GM06990 (cell line): ENCODE measurements at regions not wholly inside any gene's neighbourhood (a gene's known extent, or its start where the extent isn't known, plus 50 kb on each side); places are given as distances from the start of the nearest gene placed in this dataset.

Experiments used
- DNase-seq: peaks from one replicate; pipeline ENCODE4 v3.0.0-alpha.2; 2011; ENCODE audit not compliant: insufficient read length; ENCODE audit errors: extremely low read depth
- H3K27me3 ChIP-seq: replicated peaks from 2 replicates; pipeline ENCODE4 v1.6.0; 2011; ENCODE audit warnings: low read length; ENCODE audit not compliant: control insufficient read depth, insufficient read depth
- H3K36me3 ChIP-seq: 2 replicates; pipeline ENCODE4 v1.5.1; 2011; ENCODE audit warnings: low read length; ENCODE audit not compliant: control insufficient read depth, insufficient read depth
- H3K4me3 ChIP-seq: replicated peaks from 2 replicates; pipeline ENCODE4 v1.5.1; 2011; ENCODE audit warnings: low read depth, mild to moderate bottlenecking, control low read depth, low read length
- CTCF ChIP-seq: IDR thresholded peaks from 2 replicates; pipeline ENCODE4 v1.5.1; 2011; ENCODE audit warnings: low read length, control low read depth, mild to moderate bottlenecking, inconsistent platforms; ENCODE audit not compliant: insufficient read depth, poor library complexity, severe bottlenecking

GRCh38 chr1:68378296-68379084 is 71.3 kb downstream of the RPE65 start:
- Histone ChIP-seq H3K36me3 (no peaks in the 10 kb centered on the region), H3K27me3 (no peaks in the 10 kb centered on the region), H3K4me3 (no peak overlapping the region)
- DNase-seq, result no peak
- TF ChIP-seq CTCF, result no peak

DNA sequence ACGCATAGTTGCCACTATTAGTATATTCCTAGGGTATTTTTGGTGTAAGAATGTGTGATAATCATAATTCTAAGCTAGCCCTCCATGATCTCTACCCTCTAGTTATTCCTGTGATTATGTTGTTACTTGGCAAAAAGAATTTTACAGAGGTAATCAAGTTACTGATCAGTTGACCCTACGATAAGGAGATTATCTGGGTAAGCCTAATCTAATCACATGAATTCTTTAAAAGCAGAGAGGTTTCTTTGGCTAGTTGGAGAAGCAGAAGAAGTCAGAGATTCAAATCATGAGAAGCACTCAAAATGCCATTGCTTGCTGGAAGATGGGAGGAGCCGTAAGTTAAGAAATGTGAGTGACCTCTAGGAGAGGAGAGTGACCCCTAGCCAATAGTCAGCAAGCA is 72.7 kb downstream of the RPE65 start:
- TF ChIP-seq CTCF, result no peak
- no peak overlapping the region for H3K4me3 ChIP-seq
- no peak for DNase-seq
- H3K36me3 ChIP-seq, result no peaks in the 10 kb centered on the region
- no peaks in the 10 kb centered on the region for H3K27me3 ChIP-seq

- TF ChIP-seq CTCF, result no peak
- H3K36me3 ChIP-seq, result no peaks in the 10 kb centered on the region
- DNase-seq, result no peak
- no peaks in the 10 kb centered on the region for H3K27me3 ChIP-seq
- no peak overlapping the region for H3K4me3 ChIP-seq
Observed at GRCh38 chr1:68376441-68376840, 73.3 kb downstream of the RPE65 start.

DNA sequence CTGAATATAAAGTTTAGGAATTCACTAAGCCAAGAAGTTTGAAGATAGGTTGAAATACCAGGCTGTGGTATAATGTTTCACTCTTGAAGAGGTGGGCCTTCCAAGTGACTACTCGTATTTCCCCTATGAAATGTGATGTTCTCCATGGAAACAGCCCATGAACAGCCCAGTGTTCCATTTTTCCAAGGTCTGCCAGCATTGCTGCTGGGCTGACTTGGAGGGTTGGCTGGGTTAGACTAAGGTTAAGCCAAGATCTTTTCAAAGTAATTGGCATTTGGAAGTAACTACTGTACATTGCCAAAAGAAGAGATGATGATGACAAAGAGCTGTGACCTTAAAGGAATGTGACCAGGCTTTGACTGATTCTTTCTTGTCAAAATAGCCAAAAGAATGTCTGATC is 73.8 kb downstream of the RPE65 start:
- H3K4me3 ChIP-seq, result no peak overlapping the region
- H3K27me3 ChIP-seq, result no peaks in the 10 kb centered on the region
- DNase-seq, result no peak
- no peaks in the 10 kb centered on the region for H3K36me3 ChIP-seq
- no peak for TF ChIP-seq CTCF

GRCh38 chr1:68373173-68373572 is 76.6 kb downstream of the RPE65 start:
- TF ChIP-seq CTCF, result no peak
- DNase-seq, result no peak
- Histone ChIP-seq H3K4me3 (no peak overlapping the region), H3K27me3 (no peaks in the 10 kb centered on the region), H3K36me3 (no peaks in the 10 kb centered on the region)

DNA sequence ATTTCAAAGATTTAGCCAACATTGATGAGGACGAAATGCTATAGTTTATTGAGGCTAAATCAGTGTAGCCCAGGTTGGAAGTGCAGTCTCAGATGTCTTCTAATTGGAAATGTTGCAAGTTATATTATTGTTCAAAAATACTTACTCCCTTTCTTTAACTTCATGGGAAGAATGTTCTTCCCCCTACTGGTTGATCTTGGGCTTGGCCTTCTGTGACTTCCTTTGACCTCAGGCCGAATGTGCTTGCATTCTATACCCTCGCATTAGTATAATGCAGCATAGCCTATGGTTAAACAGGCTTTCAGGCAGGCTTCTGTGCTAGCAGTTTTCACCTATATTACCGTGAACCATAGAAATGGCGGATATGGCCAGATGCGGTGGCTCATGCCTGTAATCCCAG is 77.3 kb downstream of the RPE65 start:
- H3K4me3 ChIP-seq, result no peak overlapping the region
- peak; percentile 16 for TF ChIP-seq CTCF
- H3K27me3 ChIP-seq, result no peaks in the 10 kb centered on the region
- DNase-seq, result no peak
- no peaks in the 10 kb centered on the region for H3K36me3 ChIP-seq
